ENCODE measurements at regions not wholly inside any gene's neighbourhood (a gene's known extent, or its start where the extent isn't known, plus 50 kb on each side); places are given as distances from the start of the nearest gene placed in this dataset.
"Not testable (repeated sequence)": the region's sequence is repeated elsewhere in the genome, so short reads cannot be mapped to it uniquely, and the experiment has no call there.

- no peak for DNase-seq (ENCODE audit: low read depth in 2 of 2)
Measured at GRCh38 chr6:51302431-51302830, 483.8 kb downstream of the TFAP2B start.

GRCh38 chr6:51303338-51303737 is 484.7 kb downstream of the TFAP2B start:
- DNase-seq (ENCODE audit: low read depth in 2 of 2), result no peak

GRCh38 chr6:51314965-51315364 is 496.3 kb downstream of the TFAP2B start:
- DNase-seq (ENCODE audit: low read depth in 2 of 2), result no peak

GRCh38 chr6:51318674-51319073 is 500.0 kb downstream of the TFAP2B start:
- no peak for DNase-seq (ENCODE audit: low read depth in 2 of 2)

- not testable (repeated sequence) for DNase-seq (ENCODE audit: low read depth in 2 of 2)
Measured at GRCh38 chr6:51321477-51321876, 502.8 kb downstream of the TFAP2B start.

GRCh38 chr6:51322505-51322904 is 503.8 kb downstream of the TFAP2B start:
- no peak for DNase-seq (ENCODE audit: low read depth in 2 of 2)

- no peak for DNase-seq (ENCODE audit: low read depth in 2 of 2)
Measured at GRCh38 chr6:51323056-51323455, 504.4 kb downstream of the TFAP2B start.

GRCh38 chr6:51330971-51331370 is 512.3 kb downstream of the TFAP2B start:
- no peak for DNase-seq (ENCODE audit: low read depth in 2 of 2)

GRCh38 chr6:51335543-51335942 is 516.9 kb downstream of the TFAP2B start:
- no peak for DNase-seq (ENCODE audit: low read depth in 2 of 2)

- DNase-seq (ENCODE audit: low read depth in 2 of 2), result no peak
Measured at GRCh38 chr6:51336185-51336584, 517.5 kb downstream of the TFAP2B start.

GRCh38 chr6:51337277-51337676 is 518.6 kb downstream of the TFAP2B start:
- DNase-seq (ENCODE audit: low read depth in 2 of 2), result no peak

- DNase-seq (ENCODE audit: low read depth in 2 of 2), result no peak
Measured at GRCh38 chr6:51339108-51339507, 520.4 kb downstream of the TFAP2B start.

- no peak for DNase-seq (ENCODE audit: low read depth in 2 of 2)
Measured at GRCh38 chr6:51339728-51340127, 521.1 kb downstream of the TFAP2B start.

GRCh38 chr6:51342393-51342792 is 523.7 kb downstream of the TFAP2B start:
- no peak for DNase-seq (ENCODE audit: low read depth in 2 of 2)

GRCh38 chr6:51349857-51350256 is 531.2 kb downstream of the TFAP2B start:
- no peak for DNase-seq (ENCODE audit: low read depth in 2 of 2)

- DNase-seq (ENCODE audit: low read depth in 2 of 2), result peak in 1 of 2 experiments; percentile 5
Measured at GRCh38 chr6:51350308-51350904, 531.7 kb downstream of the TFAP2B start.

GRCh38 chr6:51352506-51353029 is 533.9 kb downstream of the TFAP2B start:
- DNase-seq (ENCODE audit: low read depth in 2 of 2), result no peak

- DNase-seq (ENCODE audit: low read depth in 2 of 2), result no peak
Measured at GRCh38 chr6:51360287-51360686, 541.6 kb downstream of the TFAP2B start.

GRCh38 chr6:51365566-51365965 is 546.9 kb downstream of the TFAP2B start:
- DNase-seq (ENCODE audit: low read depth in 2 of 2), result no peak

GRCh38 chr6:51369485-51369884 is 550.8 kb downstream of the TFAP2B start:
- no peak for DNase-seq (ENCODE audit: low read depth in 2 of 2)

GRCh38 chr6:51382847-51383246 is 564.2 kb downstream of the TFAP2B start:
- no peak for DNase-seq (ENCODE audit: low read depth in 2 of 2)

GRCh38 chr6:51384736-51385135 is 566.1 kb downstream of the TFAP2B start:
- DNase-seq (ENCODE audit: low read depth in 2 of 2), result no peak

GRCh38 chr6:51386347-51386836 is 567.7 kb downstream of the TFAP2B start:
- DNase-seq (ENCODE audit: low read depth in 2 of 2), result no peak

- no peak for DNase-seq (ENCODE audit: low read depth in 2 of 2)
Measured at GRCh38 chr6:51387907-51388306, 569.2 kb downstream of the TFAP2B start.
